HEK293 (cell line): ENCODE measurements at regions not wholly inside any gene's neighbourhood (a gene's known extent, or its start where the extent isn't known, plus 50 kb on each side); places are given as distances from the start of the nearest gene placed in this dataset.

Experiments
- CTCF ChIA-PET: fragments of 350-600 bp; formaldehyde crosslinking; extraction: SDS; loops from one replicate; lab custom pipeline; 2021; ENCODE audit warnings: antibody characterized with exemption; lab: Yijun Ruan, JAX
- POLR2A ChIA-PET: fragments of 300-600 bp; formaldehyde crosslinking; extraction: SDS; loops from one replicate; lab custom pipeline; 2020; ENCODE audit warnings: antibody characterized with exemption, inconsistent platforms; lab: Yijun Ruan, JAX
- H3K27ac ChIP-seq: fragments of 200-500 bp; sonication (Bioruptor generic); 2 replicates; pipeline ENCODE4 v1.5.1; 2014; ENCODE audit warnings: low read depth, low read length, control low read depth, inconsistent platforms; ENCODE audit errors: extremely low read depth
- H3K36me3 ChIP-seq, 2 experiments: fragments of 200-500 bp in 1 of 2; sonication (Bioruptor generic) in 1 of 2; 1 replicate in 1 of 2; 2 replicates in 1 of 2; pipeline ENCODE4 v1.5.1; 2014 to 2017; ENCODE audit warnings: inconsistent platforms in 2 of 2, low read length in 2 of 2; ENCODE audit not compliant: control insufficient read depth in 2 of 2, insufficient read depth in 1 of 2
- H3K4me1 ChIP-seq: fragments of 200-500 bp; sonication (Bioruptor generic); 2 replicates; pipeline ENCODE4 v1.5.1; 2014; ENCODE audit warnings: mild to moderate bottlenecking, low read length, inconsistent platforms; ENCODE audit not compliant: control insufficient read depth, insufficient read depth
- H3K4me3 ChIP-seq: 2 replicates; pipeline ENCODE4 v1.5.1; 2011; ENCODE audit warnings: low read depth, mild to moderate bottlenecking, control low read depth, low read length, moderate library complexity
- H3K9me3 ChIP-seq: fragments of 200-500 bp; sonication (Bioruptor generic); 2 replicates; pipeline ENCODE4 v1.5.1; 2014; ENCODE audit warnings: low read depth, low read length, inconsistent platforms; ENCODE audit not compliant: control insufficient read depth, insufficient read depth
- ATF2 ChIP-seq: fragments of 450-650 bp; formaldehyde crosslinking; IDR thresholded peaks from 2 replicates; pipeline ENCODE4 v1.5.1; 2016; ENCODE audit warnings: missing biosample characterization, missing genetic modification characterization, low read depth
- BCL6B ChIP-seq: fragments of 450-650 bp; formaldehyde crosslinking; IDR thresholded peaks from 2 replicates; pipeline ENCODE4 v1.5.1; 2017; ENCODE audit warnings: missing biosample characterization, missing genetic modification characterization
- FEZF1 ChIP-seq: fragments of 450-650 bp; formaldehyde crosslinking; IDR thresholded peaks from 2 replicates; pipeline ENCODE4 v1.5.1; 2016; ENCODE audit warnings: missing biosample characterization, missing genetic modification characterization
- GLI2 ChIP-seq: fragments of 450-650 bp; formaldehyde crosslinking; IDR thresholded peaks from 2 replicates; pipeline ENCODE4; 2017; ENCODE audit warnings: missing biosample characterization, missing genetic modification characterization, low read depth, borderline replicate concordance
- GLI4 ChIP-seq: fragments of 450-650 bp; formaldehyde crosslinking; IDR thresholded peaks from 2 replicates; pipeline ENCODE4 v1.5.1; 2016; ENCODE audit warnings: missing biosample characterization, missing genetic modification characterization
- GLIS2 ChIP-seq: fragments of 450-650 bp; formaldehyde crosslinking; IDR thresholded peaks from 2 replicates; pipeline ENCODE4 v1.5.1; 2016; ENCODE audit warnings: missing biosample characterization, missing genetic modification characterization
- HIC1 ChIP-seq: fragments of 450-650 bp; formaldehyde crosslinking; IDR thresholded peaks from 2 replicates; pipeline ENCODE4 v1.5.1; 2016; ENCODE audit warnings: missing biosample characterization, missing genetic modification characterization
- HOXD13 ChIP-seq: sonication (generic); formaldehyde crosslinking; IDR thresholded peaks from 2 replicates; pipeline ENCODE4 v1.8.0; 2022; ENCODE audit warnings: missing genetic modification reagents, borderline replicate concordance
- KLF10 ChIP-seq: fragments of 450-650 bp; IDR thresholded peaks from 2 replicates; pipeline ENCODE4 v1.5.1; 2018; ENCODE audit warnings: missing biosample characterization, mild to moderate bottlenecking, missing genetic modification characterization
- KLF16 ChIP-seq: fragments of 450-650 bp; formaldehyde crosslinking; IDR thresholded peaks from 2 replicates; pipeline ENCODE4 v1.5.1; 2017; ENCODE audit warnings: missing biosample characterization, missing genetic modification characterization
- KLF7 ChIP-seq: fragments of 450-650 bp; formaldehyde crosslinking; IDR thresholded peaks from 2 replicates; pipeline ENCODE4 v1.5.1; 2016; ENCODE audit warnings: missing biosample characterization, missing genetic modification characterization, borderline replicate concordance
- MEIS1 ChIP-seq: sonication (generic); formaldehyde crosslinking; IDR thresholded peaks from 2 replicates; pipeline ENCODE4 v1.8.1; 2022; ENCODE audit warnings: missing genetic modification reagents, mild to moderate bottlenecking, borderline replicate concordance
- OSR2 ChIP-seq: fragments of 450-650 bp; formaldehyde crosslinking; IDR thresholded peaks from 2 replicates; pipeline ENCODE4 v1.5.1; 2016; ENCODE audit warnings: missing biosample characterization, missing genetic modification characterization
- ZBTB20 ChIP-seq: fragments of 450-650 bp; formaldehyde crosslinking; IDR thresholded peaks from 2 replicates; pipeline ENCODE4 v1.5.1; 2016; ENCODE audit warnings: missing biosample characterization, missing genetic modification characterization
- ZBTB21 ChIP-seq: fragments of 450-650 bp; formaldehyde crosslinking; IDR thresholded peaks from 2 replicates; pipeline ENCODE4 v1.5.1; 2017; ENCODE audit warnings: missing biosample characterization, missing genetic modification characterization
- ZNF133 ChIP-seq: fragments of 450-650 bp; formaldehyde crosslinking; IDR thresholded peaks from 2 replicates; pipeline ENCODE4 v1.5.1; 2016; ENCODE audit warnings: missing biosample characterization, missing genetic modification characterization
- ZNF398 ChIP-seq: fragments of 450-650 bp; formaldehyde crosslinking; IDR thresholded peaks from 2 replicates; pipeline ENCODE4 v1.5.1; 2017; ENCODE audit warnings: missing biosample characterization, missing genetic modification characterization
- ZNF423 ChIP-seq: fragments of 450-650 bp; formaldehyde crosslinking; IDR thresholded peaks from 2 replicates; pipeline ENCODE4 v1.5.1; 2016; ENCODE audit warnings: missing biosample characterization, missing genetic modification characterization
- ZNF48 ChIP-seq: fragments of 450-650 bp; formaldehyde crosslinking; IDR thresholded peaks from 2 replicates; pipeline ENCODE4 v1.5.1; 2016; ENCODE audit warnings: missing biosample characterization, missing genetic modification characterization
- ZNF521 ChIP-seq: fragments of 450-650 bp; formaldehyde crosslinking; IDR thresholded peaks from 2 replicates; pipeline ENCODE4 v1.5.1; 2017; ENCODE audit warnings: missing biosample characterization, mild to moderate bottlenecking, missing genetic modification characterization
- ZNF549 ChIP-seq: fragments of 450-650 bp; IDR thresholded peaks from 2 replicates; pipeline ENCODE4 v1.5.1; 2018; ENCODE audit warnings: missing biosample characterization, missing genetic modification characterization, mild to moderate bottlenecking, inconsistent platforms, moderate library complexity
- ZNF555 ChIP-seq: fragments of 450-650 bp; formaldehyde crosslinking; conservative IDR thresholded peaks from 2 replicates; pipeline ENCODE4 v1.5.1; 2017; ENCODE audit warnings: missing biosample characterization, mild to moderate bottlenecking, missing genetic modification characterization, inconsistent platforms
- ZNF558 ChIP-seq: fragments of 450-650 bp; formaldehyde crosslinking; IDR thresholded peaks from 2 replicates; pipeline ENCODE4 v1.5.1; 2016; ENCODE audit warnings: missing biosample characterization, missing genetic modification characterization
- ZNF76 ChIP-seq: fragments of 450-650 bp; formaldehyde crosslinking; IDR thresholded peaks from 2 replicates; pipeline ENCODE4; 2016; ENCODE audit warnings: low read depth, missing biosample characterization, missing genetic modification characterization, borderline replicate concordance
- ZSCAN23 ChIP-seq: fragments of 450-650 bp; formaldehyde crosslinking; IDR thresholded peaks from 2 replicates; pipeline ENCODE4 v1.5.1; 2016; ENCODE audit warnings: missing biosample characterization, missing genetic modification characterization
- ZXDB ChIP-seq: fragments of 450-650 bp; formaldehyde crosslinking; IDR thresholded peaks from 2 replicates; pipeline ENCODE4 v1.5.1; 2016; ENCODE audit warnings: missing biosample characterization, missing genetic modification characterization

GRCh38 chr11:70509476-70509875, 111.1 kb downstream of the CTTN start (continued):
- TF ChIP-seq HIC1 (tag by site-specific recombination) (no peak), KLF10 (tag by site-specific recombination) (no peak), ZNF76 (no peak), ZSCAN23 (tag by site-specific recombination) (no peak), FEZF1 (tag by site-specific recombination) (no peak), GLI2 (tag by site-specific recombination) (no peak), ZNF133 (tag by site-specific recombination) (no peak), BCL6B (tag by site-specific recombination) (no peak)
- TF ChIP-seq, all 188 proteins: peak for 0

- CTCF ChIA-PET, result interaction anchor here (0.7 to 1.6 kb wide), 2 partner anchors 9 to 207 kb away, joined by 3 read pairs; no protein-coding TSS in a partner anchor
- no peaks in the 10 kb centered on the region for H3K36me3 ChIP-seq
- no peaks in the 10 kb centered on the region for H3K4me1 ChIP-seq
- POLR2A ChIA-PET, result no interaction called here
- no peak for TF ChIP-seq ZNF555
- TF ChIP-seq OSR2 (tag by site-specific recombination), result no peak
- TF ChIP-seq ZNF48, result no peak
- no peak for TF ChIP-seq KLF7 (tag by site-specific recombination)
- no peak for TF ChIP-seq ZXDB (tag by site-specific recombination)
- no peak for TF ChIP-seq KLF16
- TF ChIP-seq ZNF549 (tag by site-specific recombination), result no peak
- TF ChIP-seq HOXD13, result no peak
- no peak for TF ChIP-seq ZNF558 (tag by site-specific recombination)
- no peak for TF ChIP-seq GLI4
- no peak for TF ChIP-seq GLIS2 (tag by site-specific recombination)
- no peaks in the 10 kb centered on the region for H3K9me3 ChIP-seq
- H3K4me3 ChIP-seq, result no peak overlapping the region
- H3K27ac ChIP-seq, result no peak overlapping the region
Observed at GRCh38 chr11:70510106-70510505, 111.8 kb downstream of the CTTN start.

- H3K9me3 ChIP-seq, result no peaks in the 10 kb centered on the region
- H3K27ac ChIP-seq, result no peak overlapping the region
- no peaks in the 10 kb centered on the region for H3K4me1 ChIP-seq
- TF ChIP-seq MEIS1, result no peak
- no peak for TF ChIP-seq ZBTB20 (tag by site-specific recombination)
- no peak for TF ChIP-seq ZNF423
- TF ChIP-seq ZNF521 (tag by site-specific recombination), result no peak
- TF ChIP-seq ZNF398 (tag by site-specific recombination), result no peak
- no peak for TF ChIP-seq ZBTB21 (tag by site-specific recombination)
- TF ChIP-seq ATF2 (tag by site-specific recombination), result no peak
- H3K36me3 ChIP-seq, result no peaks in the 10 kb centered on the region
- no peak overlapping the region for H3K4me3 ChIP-seq
- ChIA-PET POLR2A (no interaction called here), CTCF (interaction anchor here (1.6 kb wide), 1 partner anchor 9 kb away, joined by 3 read pairs; no protein-coding TSS in a partner anchor)
Observed at GRCh38 chr11:70510571-70510970, 112.2 kb downstream of the CTTN start.
